H9 (cell line): ENCODE measurements at regions not wholly inside any gene's neighbourhood (a gene's known extent, or its start where the extent isn't known, plus 50 kb on each side); places are given as distances from the start of the nearest gene placed in this dataset.

Experiments used
- DNase-seq: peaks from one replicate; pipeline ENCODE4 v3.0.0-alpha.2; 2017
- H2AFZ ChIP-seq: one replicate; pipeline ENCODE4 v1.6.1; 2013; ENCODE audit warnings: mild to moderate bottlenecking, low read length, control low read depth, moderate library complexity
- H2AK5ac ChIP-seq: 2 replicates; pipeline ENCODE4 v1.6.1; 2013; ENCODE audit warnings: low read length, control low read depth, mixed read lengths; ENCODE audit not compliant: insufficient read length
- H2BK120ac ChIP-seq: one replicate; pipeline ENCODE4 v1.6.1; 2013; ENCODE audit warnings: low read depth, mild to moderate bottlenecking, low read length, control low read depth, inconsistent platforms; ENCODE audit not compliant: poor library complexity, severe bottlenecking
- H2BK12ac ChIP-seq: 2 replicates; pipeline ENCODE4 v1.6.1; 2013; ENCODE audit warnings: low read length, control low read depth, mixed read lengths, low read depth; ENCODE audit not compliant: insufficient read length
- H2BK15ac ChIP-seq: 2 replicates; pipeline ENCODE4 v1.6.1; 2013; ENCODE audit warnings: low read depth, low read length, control low read depth
- H2BK20ac ChIP-seq: one replicate; pipeline ENCODE4 v1.6.1; 2013; ENCODE audit warnings: low read depth, mild to moderate bottlenecking, low read length, control low read depth, inconsistent platforms; ENCODE audit not compliant: poor library complexity, severe bottlenecking
- H2BK5ac ChIP-seq: 2 replicates; pipeline ENCODE4 v1.6.1; 2013; ENCODE audit warnings: low read length, control low read depth, mixed read lengths; ENCODE audit not compliant: insufficient read length
- H3K14ac ChIP-seq: 2 replicates; pipeline ENCODE4 v1.6.1; 2013; ENCODE audit warnings: low read length, control low read depth; ENCODE audit not compliant: insufficient read depth
- H3K18ac ChIP-seq: 2 replicates; pipeline ENCODE4 v1.6.1; 2013; ENCODE audit warnings: low read depth, mild to moderate bottlenecking, mixed read lengths, low read length, control low read depth; ENCODE audit not compliant: insufficient read length
- H3K23ac ChIP-seq: 2 replicates; pipeline ENCODE4 v1.6.1; 2013; ENCODE audit warnings: low read length, control low read depth, mixed read lengths, low read depth; ENCODE audit not compliant: insufficient read length
- H3K23me2 ChIP-seq: 2 replicates; pipeline ENCODE4 v1.6.1; 2013; ENCODE audit warnings: low read depth, mild to moderate bottlenecking, mixed read lengths, low read length, control low read depth; ENCODE audit not compliant: insufficient read length, poor library complexity, severe bottlenecking
- H3K27ac ChIP-seq: 2 replicates; pipeline ENCODE4 v1.5.1; 2013; ENCODE audit warnings: low read length, control low read depth, mixed read lengths, low read depth; ENCODE audit not compliant: insufficient read length
- H3K27me3 ChIP-seq: 2 replicates; pipeline ENCODE4 v1.6.1; 2013; ENCODE audit warnings: low read length, control low read depth, inconsistent platforms; ENCODE audit not compliant: insufficient read depth
- H3K4ac ChIP-seq: 2 replicates; pipeline ENCODE4 v1.6.1; 2013; ENCODE audit warnings: low read depth, mild to moderate bottlenecking, control low read depth, inconsistent platforms, low read length, moderate library complexity
- H3K4me1 ChIP-seq: 2 replicates; pipeline ENCODE4 v1.6.1; 2013; ENCODE audit warnings: low read length, control low read depth, inconsistent platforms; ENCODE audit not compliant: insufficient read depth
- H3K4me2 ChIP-seq: 2 replicates; pipeline ENCODE4 v1.6.1; 2013; ENCODE audit warnings: low read length, control low read depth, mixed read lengths; ENCODE audit not compliant: insufficient read length, insufficient read depth
- H3K56ac ChIP-seq: 2 replicates; pipeline ENCODE4 v1.6.1; 2013; ENCODE audit warnings: low read depth, mild to moderate bottlenecking, mixed read lengths, low read length, control low read depth; ENCODE audit not compliant: insufficient read length
- H3K79me1 ChIP-seq: 2 replicates; pipeline ENCODE4 v1.6.1; 2013; ENCODE audit warnings: low read depth, mild to moderate bottlenecking, moderate library complexity, low read length, control low read depth, inconsistent platforms; ENCODE audit not compliant: insufficient read depth, poor library complexity, severe bottlenecking
- H3K79me2 ChIP-seq: 2 replicates; pipeline ENCODE4 v1.6.1; 2013; ENCODE audit warnings: low read length, control low read depth, inconsistent platforms; ENCODE audit not compliant: insufficient read depth
- H3K9ac ChIP-seq: 2 replicates; pipeline ENCODE4 v1.6.1; 2013; ENCODE audit warnings: low read length, control low read depth, mixed read lengths; ENCODE audit not compliant: insufficient read length; ENCODE audit errors: extremely low read depth
- H3K9me3 ChIP-seq: one replicate; pipeline ENCODE4 v1.6.1; 2013; ENCODE audit warnings: low read depth, low read length, inconsistent platforms; ENCODE audit not compliant: control insufficient read depth
- H3T11ph ChIP-seq: one replicate; pipeline ENCODE4 v1.6.1; 2013; ENCODE audit warnings: mild to moderate bottlenecking, low read length, control low read depth, inconsistent platforms
- H4K20me1 ChIP-seq: one replicate; pipeline ENCODE4 v1.6.1; 2013; ENCODE audit not compliant: control insufficient read depth, insufficient read length, insufficient read depth
- H4K5ac ChIP-seq: 2 replicates; pipeline ENCODE4 v1.6.1; 2013; ENCODE audit warnings: low read depth, mild to moderate bottlenecking, mixed read lengths, low read length, control low read depth; ENCODE audit not compliant: insufficient read length
- H4K8ac ChIP-seq: replicated peaks from 2 replicates; pipeline ENCODE4 v1.6.1; 2013; ENCODE audit warnings: low read length, control low read depth, mixed read lengths, low read depth; ENCODE audit not compliant: insufficient read length
- H4K91ac ChIP-seq: 2 replicates; pipeline ENCODE4 v1.6.1; 2013; ENCODE audit warnings: low read depth, mild to moderate bottlenecking, moderate library complexity, mixed read lengths, low read length, control low read depth; ENCODE audit not compliant: insufficient read length
- H3K27ac Mint-ChIP-seq, 3 experiments: 2 replicates in 2 of 3; 3 replicates in 1 of 3; pipeline ENCODE4 v1.8.0; 2020 to 2021; ENCODE audit warnings: mixed read lengths in 3 of 3, mild to moderate bottlenecking in 1 of 3, moderate library complexity in 1 of 3
- H3K27me3 Mint-ChIP-seq: 2 replicates; pipeline ENCODE4 v1.8.0; 2021; ENCODE audit warnings: low read depth, mild to moderate bottlenecking, moderate library complexity, mixed read lengths
- H3K36me3 Mint-ChIP-seq, 3 experiments: 2 replicates in 2 of 3; 3 replicates in 1 of 3; pipeline ENCODE4 v1.8.0; 2020 to 2021; ENCODE audit warnings: low read depth in 3 of 3, mixed read lengths in 3 of 3; ENCODE audit not compliant: insufficient read depth in 1 of 3
- H3K4me1 Mint-ChIP-seq, 2 experiments: 2 replicates each; pipeline ENCODE4 v1.8.0; 2020; ENCODE audit warnings: mixed read lengths in 2 of 2
- H3K4me3 Mint-ChIP-seq, 2 experiments: 2 replicates in 1 of 2; 3 replicates in 1 of 2; pipeline ENCODE4 v1.8.0; 2020 to 2021; ENCODE audit warnings: mild to moderate bottlenecking in 2 of 2, mixed read lengths in 2 of 2, moderate library complexity in 1 of 2
- H3K9me3 Mint-ChIP-seq, 2 experiments: 2 replicates in 1 of 2; 3 replicates in 1 of 2; pipeline ENCODE4 v1.8.0; 2020; ENCODE audit warnings: mild to moderate bottlenecking in 2 of 2, mixed read lengths in 2 of 2, moderate library complexity in 1 of 2
- WGBS: extraction: QIAGEN DNeasy Blood & Tissue Kit; methylation state at CpG from one replicate; pipeline ENCODE4 v1.1.7; 2013; ENCODE audit warnings: missing lambda C conversion rate, low lambda C conversion rate, mixed read lengths; ENCODE audit not compliant: insufficient read length; ENCODE audit errors: extremely low coverage; 5-methylcytosine and 5-hydroxymethylcytosine counted together
- TF ChIP-seq, protein P1 (sequence below): fragments of 200-600 bp; sonication (generic); conservative IDR thresholded peaks from 3 replicates; pipeline ENCODE4 v1.8.0; 2021; ENCODE audit warnings: antibody characterized with exemption, mild to moderate bottlenecking

DNA sequence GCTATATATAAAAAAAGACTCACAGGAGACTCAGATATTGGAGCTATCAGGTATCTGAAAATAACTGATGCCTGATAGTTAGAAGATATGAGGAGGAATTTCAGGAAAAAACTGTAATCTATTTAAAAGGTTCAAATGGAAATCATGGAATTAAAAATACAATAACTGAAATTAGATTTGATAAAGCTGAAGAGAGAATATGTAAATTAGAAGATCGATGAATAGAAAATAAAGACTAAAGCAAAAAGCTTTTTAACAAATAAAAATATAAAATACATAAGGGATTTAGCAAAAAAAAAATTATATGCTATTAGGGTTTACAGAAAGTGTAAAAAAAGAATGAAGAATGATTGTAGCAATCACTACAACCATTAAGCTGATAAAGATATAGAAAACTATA lies 679.8 kb upstream of the LMCD1 start:
- no peak overlapping the region for H3K18ac ChIP-seq
- H2BK20ac ChIP-seq = no peak overlapping the region
- no peak overlapping the region for H3K4ac ChIP-seq
- H4K5ac ChIP-seq = no peak overlapping the region
- no peak overlapping the region for H2AFZ ChIP-seq
- H3K9ac ChIP-seq = no peak overlapping the region
- no peaks in the 10 kb centered on the region for H4K20me1 ChIP-seq
- peaks cover 8% of the 10 kb centered on the region for H3K9me3 ChIP-seq
- no CpG with 5 or more reads among the region's 1 CpG for WGBS
- H3K79me1 ChIP-seq = no peaks in the 10 kb centered on the region
- H3K4me2 ChIP-seq = no peak overlapping the region
- Mint-ChIP-seq H3K4me1 (no peaks in the 10 kb centered on the region), H3K9me3 (peaks cover 30 to 35% of the 10 kb centered on the region in 2 experiments), H3K27ac (no peak overlapping the region), H3K36me3 (peaks cover 11 to 34% (median 13%) of the 10 kb centered on the region in 3 experiments), H3K27me3 (peaks cover 2% of the 10 kb centered on the region; the same call in 1 of the 2 replicates), H3K4me3 (no peak overlapping the region)
- no peak overlapping the region for H3K23ac ChIP-seq
- DNase-seq = no peak
- no peak overlapping the region for H3K14ac ChIP-seq
- no peak overlapping the region for H3K27ac ChIP-seq
- no peak overlapping the region for H2BK15ac ChIP-seq
- no peaks in the 10 kb centered on the region for H3K23me2 ChIP-seq
- no peak overlapping the region for H3T11ph ChIP-seq
- no peak overlapping the region for H2BK5ac ChIP-seq
- no peak overlapping the region for H4K8ac ChIP-seq
- no peaks in the 10 kb centered on the region for H3K79me2 ChIP-seq
- no peaks in the 10 kb centered on the region for H3K4me1 ChIP-seq
- no peak overlapping the region for H3K56ac ChIP-seq
- H2AK5ac ChIP-seq = no peak overlapping the region
- H2BK12ac ChIP-seq = no peak overlapping the region
- H3K27me3 ChIP-seq = no peaks in the 10 kb centered on the region
- TF ChIP-seq, protein P1, sequence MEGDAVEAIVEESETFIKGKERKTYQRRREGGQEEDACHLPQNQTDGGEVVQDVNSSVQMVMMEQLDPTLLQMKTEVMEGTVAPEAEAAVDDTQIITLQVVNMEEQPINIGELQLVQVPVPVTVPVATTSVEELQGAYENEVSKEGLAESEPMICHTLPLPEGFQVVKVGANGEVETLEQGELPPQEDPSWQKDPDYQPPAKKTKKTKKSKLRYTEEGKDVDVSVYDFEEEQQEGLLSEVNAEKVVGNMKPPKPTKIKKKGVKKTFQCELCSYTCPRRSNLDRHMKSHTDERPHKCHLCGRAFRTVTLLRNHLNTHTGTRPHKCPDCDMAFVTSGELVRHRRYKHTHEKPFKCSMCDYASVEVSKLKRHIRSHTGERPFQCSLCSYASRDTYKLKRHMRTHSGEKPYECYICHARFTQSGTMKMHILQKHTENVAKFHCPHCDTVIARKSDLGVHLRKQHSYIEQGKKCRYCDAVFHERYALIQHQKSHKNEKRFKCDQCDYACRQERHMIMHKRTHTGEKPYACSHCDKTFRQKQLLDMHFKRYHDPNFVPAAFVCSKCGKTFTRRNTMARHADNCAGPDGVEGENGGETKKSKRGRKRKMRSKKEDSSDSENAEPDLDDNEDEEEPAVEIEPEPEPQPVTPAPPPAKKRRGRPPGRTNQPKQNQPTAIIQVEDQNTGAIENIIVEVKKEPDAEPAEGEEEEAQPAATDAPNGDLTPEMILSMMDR = no peak
- no peak overlapping the region for H4K91ac ChIP-seq
- H2BK120ac ChIP-seq = no peak overlapping the region
